ENCODE measurements at regions not wholly inside any gene's neighbourhood (a gene's known extent, or its start where the extent isn't known, plus 50 kb on each side); places are given as distances from the start of the nearest gene placed in this dataset.

- TF ChIP-seq CTCF (IDR thresholded peaks at IDR 0.05) (no peak), POLR2A (IDR thresholded peaks at IDR 0.05) (no peak)
Measured at GRCh38 chrX:88244066-88244465, 503.0 kb upstream of the CPXCR1 start.

All from lower leg skin (tissue), 3 donors.